Skeletal muscle tissue (tissue), 3 donors: ENCODE measurements at regions not wholly inside any gene's neighbourhood (a gene's known extent, or its start where the extent isn't known, plus 50 kb on each side); places are given as distances from the start of the nearest gene placed in this dataset.

ENCODE experiments used
- H3K27ac ChIP-seq: one replicate; pipeline ENCODE4 v1.7.0; 2013; ENCODE audit warnings: mild to moderate bottlenecking, low read depth, low read length, inconsistent platforms
- H3K27me3 ChIP-seq, 3 donors: one replicate each; pipeline ENCODE4 v1.7.0; 2013; ENCODE audit warnings: low read length in 3 of 3; ENCODE audit not compliant: control insufficient read depth in 3 of 3, insufficient read depth in 3 of 3
- H3K36me3 ChIP-seq, 3 donors: one replicate each; pipeline ENCODE4 v1.7.0; 2013; ENCODE audit warnings: low read length in 3 of 3; ENCODE audit not compliant: control insufficient read depth in 3 of 3, insufficient read depth in 3 of 3
- H3K4me1 ChIP-seq, 3 donors: one replicate each; pipeline ENCODE4 v1.7.0; 2013; ENCODE audit warnings: low read length in 3 of 3, mild to moderate bottlenecking in 3 of 3; ENCODE audit not compliant: control insufficient read depth in 3 of 3, insufficient read depth in 3 of 3
- H3K4me3 ChIP-seq, 3 donors: one replicate each; pipeline ENCODE4 v1.7.0; 2013; ENCODE audit warnings: low read length in 3 of 3
- H3K9ac ChIP-seq, 3 donors: one replicate each; pipeline ENCODE4 v1.7.0; 2013; ENCODE audit warnings: low read length in 3 of 3, mild to moderate bottlenecking in 3 of 3, moderate library complexity in 2 of 3, low read depth in 1 of 3
- H3K9me3 ChIP-seq, 3 donors: one replicate each; pipeline ENCODE4 v1.7.0; 2013; ENCODE audit warnings: low read length in 3 of 3; ENCODE audit not compliant: control insufficient read depth in 3 of 3
- donor health status: Osteomylitis.

GRCh38 chr17:27990979-27991378, 51.5 kb upstream of the NLK start:
- no peak overlapping the region for H3K27ac ChIP-seq
- no peaks in the 10 kb centered on the region for H3K4me1 ChIP-seq
- H3K9ac ChIP-seq, result no peak overlapping the region
- H3K27me3 ChIP-seq, result no peaks in the 10 kb centered on the region
- H3K4me3 ChIP-seq, result no peak overlapping the region
- no peaks in the 10 kb centered on the region for H3K36me3 ChIP-seq
- H3K9me3 ChIP-seq, result no peaks in the 10 kb centered on the region

GRCh38 chr17:27991462-27991993, 50.9 kb upstream of the NLK start:
- Histone ChIP-seq H3K27me3 (no peaks in the 10 kb centered on the region), H3K27ac (no peak overlapping the region), H3K9ac (no peak overlapping the region), H3K4me1 (no peaks in the 10 kb centered on the region), H3K36me3 (no peaks in the 10 kb centered on the region), H3K9me3 (no peaks in the 10 kb centered on the region), H3K4me3 (no peak overlapping the region)
